Right ventricle myocardium inferior (tissue), 1 donor: ENCODE measurements at regions not wholly inside any gene's neighbourhood (a gene's known extent, or its start where the extent isn't known, plus 50 kb on each side); places are given as distances from the start of the nearest gene placed in this dataset.
"Not testable (repeated sequence)": the region's sequence is repeated elsewhere in the genome, so short reads cannot be mapped to it uniquely, and the experiment has no call there.

Experiments used
- ATAC-seq: fragments of 200-7000 bp; cut with Tn5 transposase; one replicate; pipeline ENCODE4 v1.9.1; 2020; ENCODE audit warnings: mild to moderate bottlenecking, moderate library complexity
- DNase-seq: peaks from one replicate; pipeline ENCODE4 v3.0.0; 2021; ENCODE audit errors: missing footprints
- intact Hi-C: fragments of 100-400 bp; cut with DNase I; formaldehyde crosslinking; loops from one replicate; pipeline ENCODE4 v1.11.0; 2022
- donor health status: DM: no; HTN: yes; CAD: no; lungs with severe emphysema.

DNA sequence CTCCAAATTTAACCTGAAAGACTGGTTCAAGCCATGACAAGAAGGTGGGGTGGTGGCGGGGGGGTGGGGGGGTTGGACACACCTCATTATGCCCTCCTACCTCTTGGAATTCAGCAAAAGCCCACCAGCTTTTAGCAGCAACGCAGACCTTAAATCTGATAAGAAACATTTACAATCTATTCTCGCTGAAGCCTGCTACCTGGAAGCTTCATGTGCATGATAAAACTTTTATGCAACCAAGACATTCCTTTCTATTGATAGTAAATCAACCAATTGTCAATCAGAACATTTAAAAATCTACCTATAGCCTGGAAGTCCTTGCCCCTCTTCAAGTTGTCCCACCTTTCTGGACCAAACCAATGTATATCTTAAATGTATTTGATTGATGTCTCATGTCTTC lies 113.6 kb upstream of the FAM98A start:
- intact Hi-C loops, result no loop called here

GRCh38 chr2:33709951-33710350 lies 110.9 kb upstream of the FAM98A start:
- ATAC-seq (no peak), DNase-seq (no peak)
- intact Hi-C loops, result no loop called here

More for the DNA sequence above, 113.6 kb upstream of the FAM98A start:
- DNase-seq (no peak), ATAC-seq (no peak)

DNA sequence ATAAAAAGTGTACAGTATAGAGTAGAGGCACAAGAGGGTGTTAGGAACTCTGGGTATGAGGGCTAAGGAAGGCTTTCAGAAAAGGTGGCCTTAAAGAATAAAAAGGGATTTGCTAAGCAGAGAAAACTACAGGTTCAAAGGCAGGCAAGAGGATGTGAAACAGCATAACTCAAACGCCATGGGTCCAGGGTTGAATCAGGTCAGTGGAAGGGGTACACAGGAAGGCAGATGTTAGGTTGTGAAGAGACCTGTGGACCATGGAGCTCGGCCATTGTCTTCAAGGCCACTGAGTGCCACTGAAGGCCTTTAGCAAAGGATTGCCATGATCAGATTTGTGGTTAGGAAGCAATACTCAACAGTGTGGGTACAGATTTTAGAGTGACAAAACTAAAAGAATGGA lies 108.2 kb upstream of the FAM98A start:
- no peak for DNase-seq
- intact Hi-C loops, result no loop called here
- no peak for ATAC-seq

DNA sequence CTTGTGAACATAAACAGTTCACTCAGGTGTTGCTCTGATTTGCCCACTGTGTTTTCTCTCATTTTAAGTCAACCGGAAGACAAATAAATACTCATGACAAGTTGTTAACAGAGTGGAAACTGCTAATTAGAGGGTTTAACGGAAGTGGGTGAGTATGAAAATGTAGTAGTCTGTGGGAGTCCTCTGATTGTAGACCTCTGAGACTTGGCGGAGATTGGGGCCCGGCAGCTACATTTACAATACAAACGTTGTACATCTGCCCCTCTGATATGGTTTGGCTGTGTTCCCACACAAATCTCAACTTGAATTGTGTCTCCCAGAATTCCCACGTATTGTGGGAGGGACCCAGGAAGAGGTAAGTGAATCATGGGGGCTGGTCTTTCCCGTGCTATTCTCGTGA lies 107.3 kb upstream of the FAM98A start:
- no peak for ATAC-seq
- intact Hi-C loops, result no loop called here

DNA sequence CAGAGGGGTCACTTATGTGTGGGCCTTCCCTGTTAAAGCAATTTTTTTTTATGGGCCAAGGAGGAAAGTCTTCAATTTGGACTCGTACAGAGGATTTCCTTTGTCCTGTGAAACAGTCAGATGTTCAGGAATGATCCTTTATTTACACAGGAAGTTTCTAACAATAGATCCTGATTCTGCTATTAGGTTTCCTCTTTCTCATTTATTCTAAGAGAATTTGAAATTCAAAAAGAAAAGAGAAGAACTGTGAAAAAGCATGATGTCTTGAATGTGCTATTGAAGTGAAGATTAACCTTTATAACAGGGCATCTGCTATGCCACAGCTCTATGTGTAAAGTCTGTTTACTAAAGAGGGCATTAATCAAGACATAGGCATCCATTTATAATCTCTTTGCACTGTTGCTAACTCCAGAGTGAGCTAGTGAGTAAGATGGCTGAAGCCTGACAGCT lies 105.3 kb upstream of the FAM98A start:
- no peak for DNase-seq
- intact Hi-C loops, result no loop called here
- ATAC-seq, result no peak

More for the DNA sequence above, 107.3 kb upstream of the FAM98A start:
- DNase-seq, result no peak

DNA sequence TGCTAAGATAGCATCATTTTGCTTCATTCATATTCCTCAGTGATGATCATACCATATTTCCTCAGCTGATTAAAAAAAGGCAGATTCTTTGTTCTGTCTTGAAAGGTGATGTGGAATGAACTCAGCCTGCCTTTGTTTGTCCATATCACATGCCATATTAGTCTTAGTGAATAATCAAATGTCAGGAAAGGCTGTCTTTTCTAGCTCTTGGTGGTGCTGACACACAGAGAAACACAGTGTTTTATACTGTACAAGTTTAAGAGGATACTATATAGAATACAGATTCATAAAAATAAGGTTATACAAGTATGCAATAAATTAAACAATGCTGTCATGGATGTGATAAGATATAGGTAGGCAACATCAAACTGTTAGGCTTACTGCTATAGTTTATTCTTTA lies 97.1 kb upstream of the FAM98A start:
- intact Hi-C loops, result no loop called here
- ATAC-seq, result no peak

DNA sequence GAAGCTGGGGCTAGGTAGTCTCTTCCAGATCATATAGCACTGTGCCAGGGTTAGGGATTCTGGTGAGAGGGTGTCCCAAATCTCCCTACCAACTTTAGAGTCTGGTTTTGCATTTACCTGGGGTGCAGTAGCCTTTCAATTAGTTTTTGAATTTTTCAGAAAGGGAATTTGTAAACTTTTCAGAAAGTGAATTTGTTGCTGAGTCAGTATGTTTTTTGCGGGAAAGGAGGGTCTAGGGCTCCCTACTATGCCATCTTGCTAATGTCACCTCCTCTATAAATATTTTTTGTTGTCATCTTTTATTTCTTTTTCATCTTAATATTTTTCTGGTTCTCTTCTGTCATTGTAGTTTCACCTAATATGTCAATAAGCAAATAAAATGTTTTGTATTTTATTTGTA lies 95.8 kb upstream of the FAM98A start:
- ATAC-seq (no peak), DNase-seq (no peak)
- intact Hi-C loops, result no loop called here

More for the DNA sequence above, 97.1 kb upstream of the FAM98A start:
- DNase-seq, result no peak

GRCh38 chr2:33690686-33691085 lies 91.6 kb upstream of the FAM98A start:
- intact Hi-C loops, ATAC-seq, DNase-seq: not testable (repeated sequence)

GRCh38 chr2:33681364-33681757 lies 82.3 kb upstream of the FAM98A start:
- DNase-seq (no peak), ATAC-seq (no peak)
- intact Hi-C loops, result no loop called here

- DNase-seq (no peak), ATAC-seq (no peak)
- intact Hi-C loops, result no loop called here
Observed at GRCh38 chr2:33680644-33681363, 81.7 kb upstream of the FAM98A start.

DNA sequence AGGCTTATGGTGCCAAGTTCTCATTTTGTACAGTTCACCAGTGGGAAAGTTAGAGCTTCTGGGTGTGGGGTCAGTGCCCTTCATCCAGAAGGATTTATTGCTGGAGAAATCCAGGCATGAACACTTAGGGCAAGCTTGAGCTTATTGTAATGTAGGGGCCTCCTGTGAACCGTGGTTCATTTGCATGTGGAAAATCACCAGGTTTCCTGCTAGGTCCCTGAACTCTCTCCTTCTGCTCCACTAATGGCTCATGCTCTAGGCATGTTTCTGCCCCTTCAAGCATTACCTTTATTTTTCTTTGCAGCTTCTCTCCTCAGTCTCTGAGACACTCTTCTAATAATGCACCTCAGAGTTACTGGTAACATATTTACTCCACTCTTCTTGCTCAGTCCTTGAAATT lies 79.3 kb upstream of the FAM98A start:
- ATAC-seq (no peak), DNase-seq (no peak)
- intact Hi-C loops, result loop anchor here (10.0 kb wide), 1 partner anchor 1726 kb away; no protein-coding TSS in a partner anchor

DNA sequence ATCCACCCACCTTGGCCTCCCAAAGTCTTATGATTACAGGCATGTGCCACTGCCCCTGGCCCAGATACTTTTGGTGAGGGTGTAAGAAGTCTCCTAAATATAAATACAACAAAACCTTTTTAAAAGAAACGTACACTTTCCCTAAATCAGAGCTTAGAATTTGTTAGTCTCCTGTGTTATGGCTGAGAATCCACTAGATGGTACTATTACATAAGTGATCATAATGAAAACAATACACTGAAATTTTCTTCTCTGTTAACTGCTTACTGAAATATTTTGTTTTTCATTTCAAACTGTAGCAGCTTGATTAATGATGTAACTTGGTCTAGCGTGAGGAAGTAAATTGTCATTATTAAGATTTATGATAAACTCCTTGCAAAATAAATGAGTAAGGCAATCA lies 74.8 kb upstream of the FAM98A start:
- no peak for ATAC-seq
- no peak for DNase-seq
- intact Hi-C loops, result loop anchor here (10.0 kb wide), 1 partner anchor 1731 kb away; no protein-coding TSS in a partner anchor

- ATAC-seq (no peak), DNase-seq (no peak)
- intact Hi-C loops, result loop anchor here (10.0 kb wide), 1 partner anchor 1732 kb away; no protein-coding TSS in a partner anchor
Observed at GRCh38 chr2:33672896-33673295, 73.8 kb upstream of the FAM98A start.

- DNase-seq (no peak), ATAC-seq (no peak)
- intact Hi-C loops, result loop anchor here (10.0 kb wide), 1 partner anchor 1732 kb away; no protein-coding TSS in a partner anchor
Observed at GRCh38 chr2:33672389-33672788, 73.3 kb upstream of the FAM98A start.

- DNase-seq (no peak), ATAC-seq (no peak)
- intact Hi-C loops, result loop anchor here (10.0 kb wide), 1 partner anchor 1734 kb away; no protein-coding TSS in a partner anchor
Observed at GRCh38 chr2:33671198-33671597, 72.1 kb upstream of the FAM98A start.

DNA sequence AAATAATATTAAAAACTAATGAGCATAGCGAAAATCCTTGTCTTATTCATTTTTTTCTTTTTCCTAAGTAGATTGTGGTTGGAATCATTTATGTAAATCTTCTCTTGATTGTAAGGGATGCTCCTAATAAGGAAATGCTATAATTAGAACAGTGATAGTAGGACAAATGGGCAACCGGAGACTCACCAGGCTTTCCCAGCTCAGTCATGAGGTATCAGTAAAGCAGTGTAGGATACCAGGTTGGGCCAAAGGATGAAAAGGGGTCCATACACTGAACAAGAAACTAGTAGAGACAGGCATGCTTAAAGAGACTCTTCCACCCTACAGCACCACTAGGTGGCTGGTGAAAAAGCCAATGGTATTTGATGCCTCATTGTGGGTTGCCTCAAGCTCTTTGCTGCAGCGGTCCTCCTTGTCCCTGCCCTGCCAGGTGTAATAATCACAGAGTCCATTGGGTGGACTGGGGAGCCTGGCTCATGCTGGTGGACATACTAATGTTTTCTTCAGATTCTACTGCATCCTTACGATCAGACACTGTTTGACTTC lies 71.4 kb upstream of the FAM98A start:
- ATAC-seq, result no peak
- intact Hi-C loops, result loop anchor here (10.0 kb wide), 1 partner anchor 1734 kb away; no protein-coding TSS in a partner anchor
- DNase-seq, result no peak

- intact Hi-C loops, result no loop called here
- ATAC-seq (no peak), DNase-seq (no peak)
Observed at GRCh38 chr2:33666879-33667278, 67.8 kb upstream of the FAM98A start.

DNA sequence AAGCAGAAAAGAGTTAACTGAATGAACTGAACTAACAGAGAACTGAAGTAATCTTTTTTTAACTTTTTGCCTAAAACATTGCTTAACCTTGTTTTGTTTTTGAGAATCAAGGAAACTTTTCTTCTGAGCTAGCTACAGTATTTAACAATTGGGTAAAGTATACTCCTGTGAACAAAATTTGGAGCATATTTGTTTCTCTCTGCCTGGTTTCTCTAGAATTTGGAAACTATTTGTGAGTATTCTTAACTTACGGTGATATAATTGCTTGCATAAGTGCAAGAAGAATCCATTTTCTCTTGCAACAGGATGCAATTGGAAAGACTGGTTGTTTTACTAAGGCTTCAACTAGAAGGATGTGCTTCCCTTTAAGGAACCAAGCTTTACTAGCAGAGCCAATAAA lies 65.9 kb upstream of the FAM98A start:
- intact Hi-C loops, result no loop called here
- DNase-seq, result no peak
- ATAC-seq, result no peak

DNA sequence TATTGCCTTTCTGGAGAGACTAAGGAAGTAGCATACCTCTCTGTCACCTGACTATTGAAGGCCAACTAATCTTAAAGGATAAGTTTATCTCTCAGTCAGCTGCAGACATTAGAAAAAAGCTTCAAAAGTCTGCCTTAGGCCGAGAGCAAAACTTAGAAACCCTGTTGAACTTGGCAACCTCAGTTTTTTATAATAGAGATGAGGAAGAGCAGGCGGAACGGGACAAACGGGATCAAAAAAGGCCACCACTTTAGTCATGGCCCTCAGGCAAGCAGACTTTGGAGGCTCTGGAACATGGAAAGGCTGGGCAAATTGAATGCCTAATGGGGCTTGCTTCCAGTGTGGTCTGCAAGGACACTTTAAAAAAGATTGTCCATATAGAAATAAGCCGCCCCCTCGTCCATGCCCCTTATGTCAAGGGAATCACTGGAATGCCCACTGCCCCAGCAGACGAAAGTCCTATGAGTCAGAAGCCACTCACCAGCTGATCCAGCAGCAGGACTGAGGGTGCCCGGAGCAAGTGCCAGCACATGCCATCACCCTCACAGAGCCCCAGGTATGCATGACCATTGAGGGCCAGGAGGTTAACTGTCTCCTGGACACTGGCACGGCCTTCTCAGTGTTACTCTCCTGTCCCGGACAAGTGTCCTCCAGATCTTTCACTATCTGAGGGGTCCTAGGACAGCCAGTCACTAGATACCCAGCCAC lies 61.5 kb upstream of the FAM98A start:
- DNase-seq, result no peak
- intact Hi-C loops, result no loop called here
- no peak for ATAC-seq
